GM12875 (cell line): ENCODE measurements at regions not wholly inside any gene's neighbourhood (a gene's known extent, or its start where the extent isn't known, plus 50 kb on each side); places are given as distances from the start of the nearest gene placed in this dataset.

Source experiments
- H3K4me3 ChIP-seq: one replicate; pipeline ENCODE4 v1.5.1; 2011; ENCODE audit warnings: low read depth, low read length, control low read depth
- CTCF ChIP-seq: IDR thresholded peaks from 2 replicates; pipeline ENCODE4 v1.5.1; 2011; ENCODE audit warnings: low read depth, mild to moderate bottlenecking, control low read depth, inconsistent platforms, low read length, moderate library complexity, borderline replicate concordance; ENCODE audit not compliant: insufficient read depth

DNA sequence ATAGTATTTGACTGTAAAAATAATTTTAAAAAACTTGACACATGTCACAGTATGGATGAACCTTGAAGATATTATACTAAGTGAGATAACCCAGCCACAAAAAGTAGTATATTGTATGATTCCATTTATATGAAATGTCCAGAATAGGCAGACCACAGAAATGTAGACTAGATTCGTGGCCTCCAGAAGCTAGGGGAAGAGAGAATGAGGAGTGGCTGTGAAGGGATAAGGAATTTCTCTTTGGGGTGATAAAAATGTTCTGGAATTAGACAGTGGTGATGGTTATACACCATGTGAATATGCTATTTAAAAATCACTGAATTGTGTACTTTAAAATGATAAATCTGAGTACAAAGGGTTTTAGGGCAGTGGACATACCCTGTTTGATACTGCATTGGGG is 253.1 kb upstream of the DYNLRB2 start:
- no peak for TF ChIP-seq CTCF
- H3K4me3 ChIP-seq, result no peak overlapping the region

DNA sequence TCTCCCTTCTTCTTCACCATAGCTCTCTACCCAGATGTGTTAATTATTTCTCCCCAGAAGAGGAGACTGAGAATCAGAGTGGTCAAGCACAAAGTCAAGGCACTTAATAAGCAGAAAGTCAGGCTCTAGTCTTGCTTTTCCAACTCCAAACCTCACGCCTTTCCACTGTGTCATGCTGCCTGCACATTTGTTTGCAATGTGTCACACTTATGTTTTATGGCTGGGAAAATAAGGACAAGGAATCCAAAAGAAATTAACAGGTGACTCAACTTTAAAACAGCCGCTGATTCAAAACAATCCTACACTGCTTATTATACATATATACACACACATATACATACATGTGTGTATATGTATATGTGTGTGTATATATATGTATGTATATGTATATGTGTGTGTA is 255.7 kb upstream of the DYNLRB2 start:
- H3K4me3 ChIP-seq, result no peak overlapping the region
- TF ChIP-seq CTCF, result no peak

DNA sequence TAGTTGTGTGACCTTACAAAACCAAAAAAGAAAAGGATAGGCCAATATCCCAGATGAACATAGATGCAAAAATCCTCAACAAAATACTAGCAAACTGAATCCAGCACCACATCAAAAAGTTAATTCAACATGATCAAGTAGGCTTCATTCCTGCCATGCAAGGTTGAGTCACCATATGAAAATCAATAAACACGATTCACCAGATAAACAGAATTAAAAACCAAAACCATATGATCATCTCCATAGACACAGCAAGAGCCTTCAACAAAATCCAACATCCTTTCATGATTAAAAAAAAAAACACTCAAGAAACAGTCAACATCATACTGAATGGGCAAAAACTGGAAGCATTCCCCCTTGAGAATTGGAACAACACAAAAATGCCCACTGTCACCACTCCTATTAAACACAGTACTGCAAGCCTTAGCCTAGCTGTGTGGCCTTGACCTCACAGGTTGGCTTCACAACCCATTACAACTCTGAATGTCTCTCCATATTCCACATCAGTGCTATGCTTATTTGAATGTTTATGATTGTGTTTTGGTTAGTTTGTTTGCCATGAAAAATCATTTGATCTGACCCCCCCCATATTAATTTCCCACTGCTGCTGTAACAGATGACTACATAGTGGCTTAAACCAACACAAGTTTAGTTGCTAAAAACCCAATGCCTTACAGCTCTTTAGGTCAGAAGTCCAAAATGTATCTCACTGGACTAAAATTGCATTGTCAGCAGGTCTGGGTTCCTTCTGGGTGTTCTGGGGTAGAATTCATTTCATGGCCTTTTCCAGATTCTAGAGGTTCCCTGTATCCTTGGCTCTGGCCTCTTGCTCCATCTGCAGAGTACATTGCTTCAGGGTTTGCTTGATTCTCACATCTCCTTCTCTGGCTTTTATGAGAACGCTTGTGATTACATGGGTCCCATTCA is 257.1 kb upstream of the DYNLRB2 start:
- no peak overlapping the region for H3K4me3 ChIP-seq
- no peak for TF ChIP-seq CTCF

GRCh38 chr16:80280557-80280956 is 260.2 kb upstream of the DYNLRB2 start:
- TF ChIP-seq CTCF, result no peak
- no peak overlapping the region for H3K4me3 ChIP-seq

GRCh38 chr16:80279656-80280055 is 261.1 kb upstream of the DYNLRB2 start:
- no peak for TF ChIP-seq CTCF
- H3K4me3 ChIP-seq, result no peak overlapping the region

DNA sequence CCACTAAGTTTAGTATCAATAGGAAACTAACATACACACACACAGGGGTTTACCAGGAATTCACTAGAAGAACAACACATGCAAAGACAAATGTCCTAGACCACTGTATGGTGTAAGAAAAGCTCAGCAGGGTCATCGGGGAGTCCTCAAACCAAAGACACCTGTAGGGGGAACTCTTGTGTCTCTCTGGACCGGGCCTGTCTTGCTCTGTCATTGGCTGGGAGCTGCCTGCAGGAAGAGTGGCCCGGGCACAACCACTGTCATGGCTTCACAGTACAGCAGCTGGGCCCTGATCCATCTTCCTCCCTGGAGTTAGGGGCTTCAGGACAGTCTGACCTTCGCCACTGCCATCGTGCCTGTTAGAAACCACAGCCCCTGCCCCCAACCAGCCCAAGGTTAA is 263.6 kb upstream of the DYNLRB2 start:
- no peak overlapping the region for H3K4me3 ChIP-seq
- TF ChIP-seq CTCF, result no peak

DNA sequence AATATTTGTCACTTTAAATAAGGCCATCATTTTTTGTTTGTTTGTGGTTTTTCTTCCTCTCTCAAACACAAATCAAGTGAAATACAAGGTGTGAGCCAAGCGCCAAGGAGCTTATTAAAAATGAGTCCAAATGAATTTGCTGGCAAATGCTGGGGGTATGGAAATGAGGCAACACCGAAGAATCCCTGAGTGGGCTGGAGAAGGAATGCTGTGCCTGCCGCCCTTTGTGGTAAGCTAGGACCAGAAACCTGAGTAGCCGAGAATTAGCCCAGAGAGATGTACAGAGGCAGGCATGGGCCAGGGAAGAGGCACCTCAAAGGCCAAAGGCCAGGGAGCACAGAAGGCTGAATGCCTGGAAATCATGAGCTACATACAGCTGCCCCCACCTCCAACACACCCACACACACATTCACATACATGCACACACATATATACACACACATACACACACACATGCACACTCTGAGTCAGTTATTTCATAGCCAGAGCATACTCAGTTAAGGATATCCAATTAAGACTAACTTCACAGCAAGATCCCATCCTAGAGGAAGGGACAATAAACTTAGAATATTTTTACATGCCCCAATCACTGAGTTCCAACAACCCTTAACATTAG is 266.1 kb upstream of the DYNLRB2 start:
- H3K4me3 ChIP-seq, result no peak overlapping the region

More for the DNA sequence above, 266.1 kb upstream of the DYNLRB2 start:
- TF ChIP-seq CTCF, result no peak
